ENCODE measurements at regions not wholly inside any gene's neighbourhood (a gene's known extent, or its start where the extent isn't known, plus 50 kb on each side); places are given as distances from the start of the nearest gene placed in this dataset.

- H3K9me3 ChIP-seq, result no peaks in the 10 kb centered on the region
- intact Hi-C loops (cut with DNase I), result no loop called here
- TF ChIP-seq, protein P1, sequence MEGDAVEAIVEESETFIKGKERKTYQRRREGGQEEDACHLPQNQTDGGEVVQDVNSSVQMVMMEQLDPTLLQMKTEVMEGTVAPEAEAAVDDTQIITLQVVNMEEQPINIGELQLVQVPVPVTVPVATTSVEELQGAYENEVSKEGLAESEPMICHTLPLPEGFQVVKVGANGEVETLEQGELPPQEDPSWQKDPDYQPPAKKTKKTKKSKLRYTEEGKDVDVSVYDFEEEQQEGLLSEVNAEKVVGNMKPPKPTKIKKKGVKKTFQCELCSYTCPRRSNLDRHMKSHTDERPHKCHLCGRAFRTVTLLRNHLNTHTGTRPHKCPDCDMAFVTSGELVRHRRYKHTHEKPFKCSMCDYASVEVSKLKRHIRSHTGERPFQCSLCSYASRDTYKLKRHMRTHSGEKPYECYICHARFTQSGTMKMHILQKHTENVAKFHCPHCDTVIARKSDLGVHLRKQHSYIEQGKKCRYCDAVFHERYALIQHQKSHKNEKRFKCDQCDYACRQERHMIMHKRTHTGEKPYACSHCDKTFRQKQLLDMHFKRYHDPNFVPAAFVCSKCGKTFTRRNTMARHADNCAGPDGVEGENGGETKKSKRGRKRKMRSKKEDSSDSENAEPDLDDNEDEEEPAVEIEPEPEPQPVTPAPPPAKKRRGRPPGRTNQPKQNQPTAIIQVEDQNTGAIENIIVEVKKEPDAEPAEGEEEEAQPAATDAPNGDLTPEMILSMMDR (IDR thresholded peaks at IDR 0.05), result no peak
Observed at GRCh38 chr7:94270772-94271171, 123.9 kb upstream of the COL1A2 start.

GRCh38 chr7:94272821-94273583 is 121.7 kb upstream of the COL1A2 start:
- Histone ChIP-seq H3K9me3 (no peaks in the 10 kb centered on the region), H3K4me1 (no peaks in the 10 kb centered on the region), H3K4me3 (no peak overlapping the region), H3K36me3 (no peaks in the 10 kb centered on the region), H3K27me3 (no peaks in the 10 kb centered on the region), H3K27ac (no peak overlapping the region)
- TF ChIP-seq, protein P1 (IDR thresholded peaks at IDR 0.05), result no peak
- intact Hi-C loops (cut with DNase I), result no loop called here
- ATAC-seq (no peak), DNase-seq (no peak)

More at GRCh38 chr7:94270772-94271171, 123.9 kb upstream of the COL1A2 start:
- ATAC-seq (no peak), DNase-seq (no peak)
- Histone ChIP-seq H3K4me3 (no peak overlapping the region), H3K4me1 (no peaks in the 10 kb centered on the region), H3K27me3 (no peaks in the 10 kb centered on the region), H3K36me3 (no peaks in the 10 kb centered on the region), H3K27ac (no peak overlapping the region)

DNA sequence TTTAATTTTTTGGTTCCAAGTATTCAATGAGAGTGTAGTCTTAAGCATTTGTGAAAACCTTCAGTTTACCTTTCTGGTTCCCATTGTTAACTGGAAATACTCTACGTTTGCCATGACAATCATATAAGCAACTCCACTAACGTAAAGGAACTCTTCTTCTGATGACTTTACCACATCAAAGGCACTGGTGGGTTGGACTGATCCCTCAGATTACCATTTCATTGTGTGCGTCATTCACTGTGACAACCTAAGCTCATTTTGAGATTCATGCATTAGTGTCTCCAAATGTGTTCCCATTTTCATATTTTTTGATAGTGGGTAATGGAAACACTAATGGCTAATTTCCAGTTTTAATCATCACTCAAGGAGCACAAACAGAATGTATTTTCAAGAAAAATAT is 119.9 kb upstream of the COL1A2 start:
- Histone ChIP-seq H3K36me3 (no peaks in the 10 kb centered on the region), H3K9me3 (no peaks in the 10 kb centered on the region), H3K4me1 (no peaks in the 10 kb centered on the region), H3K27me3 (no peaks in the 10 kb centered on the region), H3K4me3 (no peak overlapping the region), H3K27ac (no peak overlapping the region)
- intact Hi-C loops (cut with DNase I), result no loop called here
- ATAC-seq, result no peak
- no peak for DNase-seq
- TF ChIP-seq, protein P1 (IDR thresholded peaks at IDR 0.05), result no peak

- Histone ChIP-seq H3K36me3 (no peaks in the 10 kb centered on the region), H3K27ac (no peak overlapping the region), H3K4me1 (no peaks in the 10 kb centered on the region), H3K9me3 (no peaks in the 10 kb centered on the region), H3K27me3 (no peaks in the 10 kb centered on the region), H3K4me3 (no peak overlapping the region)
- ATAC-seq, result no peak
- TF ChIP-seq, protein P1 (IDR thresholded peaks at IDR 0.05), result no peak
- intact Hi-C loops (cut with DNase I), result no loop called here
- DNase-seq, result peak in 2 of 4 donors; percentile 81 to 90
Observed at GRCh38 chr7:94276027-94276426, 118.7 kb upstream of the COL1A2 start.

GRCh38 chr7:94276795-94277194 is 117.9 kb upstream of the COL1A2 start:
- TF ChIP-seq, protein P1 (IDR thresholded peaks at IDR 0.05), result peak in 1 of 2 donors; percentile 23
- H3K36me3 ChIP-seq, result no peaks in the 10 kb centered on the region
- H3K4me1 ChIP-seq, result no peaks in the 10 kb centered on the region
- intact Hi-C loops (cut with DNase I), result no loop called here
- no peaks in the 10 kb centered on the region for H3K9me3 ChIP-seq
- peak in 2 of 4 donors; percentile 26 to 60 for DNase-seq
- no peak overlapping the region for H3K27ac ChIP-seq
- ATAC-seq, result peak; percentile 92
- no peak overlapping the region for H3K4me3 ChIP-seq
- H3K27me3 ChIP-seq, result no peaks in the 10 kb centered on the region

All from left lung (tissue), 4 donors.